SK-N-SH treated with all-trans-retinoic acid at 6 μM for 48 hours (cell line): ENCODE measurements at regions not wholly inside any gene's neighbourhood (a gene's known extent, or its start where the extent isn't known, plus 50 kb on each side); places are given as distances from the start of the nearest gene placed in this dataset.

Experiments used
- BACH2 ChIP-seq: fragments of 250-450 bp; sonication (Bioruptor Pico); IDR thresholded peaks from 2 replicates; pipeline ENCODE4 v1.9.0; 2021; ENCODE audit warnings: mild to moderate bottlenecking, borderline replicate concordance
- CREB5 ChIP-seq: fragments of 250-450 bp; sonication (Bioruptor Pico); IDR thresholded peaks from 2 replicates; pipeline ENCODE4 v1.5.1; 2020; ENCODE audit warnings: low read depth, mild to moderate bottlenecking, moderate library complexity
- ISL1 ChIP-seq: fragments of 250-450 bp; sonication (Bioruptor Pico); IDR thresholded peaks from 2 replicates; pipeline ENCODE4 v2.1.2; 2022; ENCODE audit warnings: mild to moderate bottlenecking, moderate library complexity
- PATZ1 ChIP-seq: fragments of 250-450 bp; sonication (Bioruptor Pico); IDR thresholded peaks from 2 replicates; pipeline ENCODE4 v1.8.0; 2020; ENCODE audit warnings: mild to moderate bottlenecking, moderate library complexity, borderline replicate concordance
- TSHZ2 ChIP-seq: fragments of 250-450 bp; sonication (Bioruptor Pico); IDR thresholded peaks from 2 replicates; pipeline ENCODE4 v1.5.0; 2020; ENCODE audit warnings: mild to moderate bottlenecking, moderate library complexity
- ZFP3 ChIP-seq: fragments of 250-450 bp; sonication (Bioruptor Pico); IDR thresholded peaks from 2 replicates; pipeline ENCODE4 v1.5.0; 2020; ENCODE audit warnings: mild to moderate bottlenecking, moderate library complexity
- TF ChIP-seq, protein P1 (sequence below): fragments of 250-450 bp; sonication (Bioruptor Pico); IDR thresholded peaks from 2 replicates; pipeline ENCODE4 v1.5.1; 2021; ENCODE audit warnings: mild to moderate bottlenecking, moderate library complexity

- TF ChIP-seq, protein P1, sequence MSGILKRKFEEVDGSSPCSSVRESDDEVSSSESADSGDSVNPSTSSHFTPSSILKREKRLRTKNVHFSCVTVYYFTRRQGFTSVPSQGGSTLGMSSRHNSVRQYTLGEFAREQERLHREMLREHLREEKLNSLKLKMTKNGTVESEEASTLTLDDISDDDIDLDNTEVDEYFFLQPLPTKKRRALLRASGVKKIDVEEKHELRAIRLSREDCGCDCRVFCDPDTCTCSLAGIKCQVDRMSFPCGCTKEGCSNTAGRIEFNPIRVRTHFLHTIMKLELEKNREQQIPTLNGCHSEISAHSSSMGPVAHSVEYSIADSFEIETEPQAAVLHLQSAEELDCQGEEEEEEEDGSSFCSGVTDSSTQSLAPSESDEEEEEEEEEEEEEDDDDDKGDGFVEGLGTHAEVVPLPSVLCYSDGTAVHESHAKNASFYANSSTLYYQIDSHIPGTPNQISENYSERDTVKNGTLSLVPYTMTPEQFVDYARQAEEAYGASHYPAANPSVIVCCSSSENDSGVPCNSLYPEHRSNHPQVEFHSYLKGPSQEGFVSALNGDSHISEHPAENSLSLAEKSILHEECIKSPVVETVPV: no peak
- TF ChIP-seq ZFP3 (CRISPR knock-in tag) (no peak), PATZ1 (no peak), BACH2 (CRISPR knock-in tag) (no peak), CREB5 (no peak), ISL1 (CRISPR knock-in tag) (no peak), TSHZ2 (no peak)
These were observed 417.3 kb downstream of the IPO8 start for GRCh38 chr12:30278401-30278800.
